ENCODE measurements at regions not wholly inside any gene's neighbourhood (a gene's known extent, or its start where the extent isn't known, plus 50 kb on each side); places are given as distances from the start of the nearest gene placed in this dataset.
"Not testable (repeated sequence)": the region's sequence is repeated elsewhere in the genome, so short reads cannot be mapped to it uniquely, and the experiment has no call there.

DNA sequence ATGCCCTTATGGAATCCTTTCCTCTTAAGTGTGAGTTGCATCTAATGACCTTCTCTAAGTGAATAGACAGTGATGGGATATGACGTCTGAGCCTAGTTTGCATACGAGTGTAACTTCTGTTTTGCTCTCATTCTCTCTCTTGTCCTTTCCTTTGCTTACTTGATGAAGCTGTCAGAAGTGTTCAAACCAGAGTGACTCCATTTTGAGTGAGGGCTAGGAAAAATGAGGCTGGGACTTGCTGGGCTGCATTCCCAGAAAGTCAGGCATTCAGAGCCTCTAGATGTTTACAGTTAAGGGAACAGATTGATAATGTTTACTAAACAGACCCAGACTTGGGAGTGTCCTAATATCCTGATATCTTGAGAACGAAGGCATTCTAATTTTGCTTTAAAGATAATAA, 311.2 kb upstream of the SOX4 start:
- not testable (repeated sequence) for H3K36me3 ChIP-seq (ENCODE audit: insufficient read depth, low read depth, low read length); H3K4me3 ChIP-seq (ENCODE audit: low read length); H3K9ac ChIP-seq (ENCODE audit: low read depth, low read length); H3K27me3 ChIP-seq (ENCODE audit: insufficient read depth, low read length); H3K9me3 ChIP-seq (ENCODE audit: insufficient read depth, low read depth, low read length); H3K27ac ChIP-seq (ENCODE audit: low read length)
- H3K4me1 ChIP-seq (ENCODE audit: insufficient read depth, low read length): peaks cover 22% of the 10 kb centered on the region

DNA sequence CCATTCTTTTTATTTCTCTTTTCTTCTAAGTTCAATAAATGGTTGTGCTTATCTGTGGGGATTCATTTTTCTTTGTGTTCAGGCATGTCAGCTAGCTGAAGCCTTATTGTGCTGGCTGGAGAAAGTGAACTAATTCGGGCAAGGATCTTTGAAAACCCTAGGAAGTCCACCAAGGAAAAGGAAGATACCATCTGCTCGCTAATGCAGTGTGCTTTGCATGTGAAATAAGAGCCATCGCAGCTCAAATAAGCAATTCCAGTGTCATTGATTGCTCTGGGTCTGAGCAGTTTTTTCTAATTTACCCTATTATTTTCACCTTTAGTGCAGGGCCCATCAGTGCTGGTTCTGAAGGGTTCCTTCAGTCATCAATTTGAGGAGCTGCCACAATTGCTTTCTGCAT, 309.4 kb upstream of the SOX4 start:
- Histone ChIP-seq H3K27ac (ENCODE audit: low read length) (no peak overlapping the region), H3K36me3 (ENCODE audit: insufficient read depth, low read depth, low read length) (no peaks in the 10 kb centered on the region), H3K4me3 (ENCODE audit: low read length) (no peak overlapping the region), H3K9me3 (ENCODE audit: insufficient read depth, low read depth, low read length) (peaks cover 4% of the 10 kb centered on the region; the same call in 1 of the 2 replicates), H3K9ac (ENCODE audit: low read depth, low read length) (no peak overlapping the region), H3K27me3 (ENCODE audit: insufficient read depth, low read length) (no peaks in the 10 kb centered on the region), H3K4me1 (ENCODE audit: insufficient read depth, low read length) (peaks cover 9% of the 10 kb centered on the region; the same call in 1 of the 2 replicates)

DNA sequence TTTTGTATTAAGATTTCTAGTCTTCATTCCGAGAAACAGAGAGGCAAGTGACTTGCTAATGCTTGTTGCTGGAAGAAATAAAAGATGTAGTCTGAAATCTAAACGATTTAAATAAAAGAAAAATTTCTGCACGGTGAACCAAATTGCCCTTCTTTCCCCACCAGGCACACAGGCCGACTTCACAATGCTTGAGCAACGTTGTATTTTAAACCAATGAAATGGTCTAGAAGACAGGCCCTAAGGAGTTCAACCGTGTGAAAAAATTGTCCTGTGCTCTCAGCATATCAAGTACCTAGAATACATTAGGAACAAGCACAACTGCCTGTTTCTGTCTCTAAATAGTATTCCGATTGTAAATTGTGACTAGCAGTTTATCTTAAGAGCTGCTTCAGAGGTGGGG, 308.8 kb upstream of the SOX4 start:
- H3K4me1 ChIP-seq (ENCODE audit: insufficient read depth, low read length): peaks cover 9% of the 10 kb centered on the region; the same call in 1 of the 2 replicates
- no peaks in the 10 kb centered on the region for H3K27me3 ChIP-seq (ENCODE audit: insufficient read depth, low read length)
- H3K9ac ChIP-seq (ENCODE audit: low read depth, low read length): no peak overlapping the region
- no peak overlapping the region for H3K4me3 ChIP-seq (ENCODE audit: low read length)
- peaks cover 4% of the 10 kb centered on the region for H3K9me3 ChIP-seq (ENCODE audit: insufficient read depth, low read depth, low read length)
- no peak overlapping the region for H3K27ac ChIP-seq (ENCODE audit: low read length)
- H3K36me3 ChIP-seq (ENCODE audit: insufficient read depth, low read depth, low read length): no peaks in the 10 kb centered on the region

GRCh38 chr6:21294144-21294543, 299.4 kb upstream of the SOX4 start:
- H3K4me3 ChIP-seq (ENCODE audit: low read length): no peak overlapping the region
- H3K27ac ChIP-seq (ENCODE audit: low read length): no peak overlapping the region
- H3K36me3 ChIP-seq (ENCODE audit: insufficient read depth, low read depth, low read length): no peaks in the 10 kb centered on the region
- no peaks in the 10 kb centered on the region; the same call in 1 of the 2 replicates for H3K9me3 ChIP-seq (ENCODE audit: insufficient read depth, low read depth, low read length)
- no peaks in the 10 kb centered on the region for H3K27me3 ChIP-seq (ENCODE audit: insufficient read depth, low read length)
- no peaks in the 10 kb centered on the region for H3K4me1 ChIP-seq (ENCODE audit: insufficient read depth, low read length)
- no peak overlapping the region for H3K9ac ChIP-seq (ENCODE audit: low read depth, low read length)

- no peaks in the 10 kb centered on the region for H3K9me3 ChIP-seq (ENCODE audit: insufficient read depth, low read depth, low read length)
- no peak overlapping the region for H3K4me3 ChIP-seq (ENCODE audit: low read length)
- no peaks in the 10 kb centered on the region for H3K27me3 ChIP-seq (ENCODE audit: insufficient read depth, low read length)
- H3K9ac ChIP-seq (ENCODE audit: low read depth, low read length): no peak overlapping the region
- no peaks in the 10 kb centered on the region for H3K4me1 ChIP-seq (ENCODE audit: insufficient read depth, low read length)
- H3K27ac ChIP-seq (ENCODE audit: low read length): no peak overlapping the region
- no peaks in the 10 kb centered on the region for H3K36me3 ChIP-seq (ENCODE audit: insufficient read depth, low read depth, low read length)
Observed at GRCh38 chr6:21295506-21296240, 297.9 kb upstream of the SOX4 start.

- H3K9me3 ChIP-seq (ENCODE audit: insufficient read depth, low read depth, low read length): no peaks in the 10 kb centered on the region
- H3K27ac ChIP-seq (ENCODE audit: low read length): no peak overlapping the region
- no peaks in the 10 kb centered on the region for H3K36me3 ChIP-seq (ENCODE audit: insufficient read depth, low read depth, low read length)
- no peaks in the 10 kb centered on the region for H3K4me1 ChIP-seq (ENCODE audit: insufficient read depth, low read length)
- no peak overlapping the region for H3K4me3 ChIP-seq (ENCODE audit: low read length)
- H3K27me3 ChIP-seq (ENCODE audit: insufficient read depth, low read length): no peaks in the 10 kb centered on the region
- H3K9ac ChIP-seq (ENCODE audit: low read depth, low read length): no peak overlapping the region
Observed at GRCh38 chr6:21297665-21298064, 295.9 kb upstream of the SOX4 start.

- H3K36me3 ChIP-seq (ENCODE audit: insufficient read depth, low read depth, low read length): no peaks in the 10 kb centered on the region
- H3K4me3 ChIP-seq (ENCODE audit: low read length): no peak overlapping the region
- no peaks in the 10 kb centered on the region for H3K4me1 ChIP-seq (ENCODE audit: insufficient read depth, low read length)
- H3K9ac ChIP-seq (ENCODE audit: low read depth, low read length): no peak overlapping the region
- H3K27me3 ChIP-seq (ENCODE audit: insufficient read depth, low read length): no peaks in the 10 kb centered on the region
- no peak overlapping the region for H3K27ac ChIP-seq (ENCODE audit: low read length)
- peaks cover 6% of the 10 kb centered on the region; the same call in 1 of the 2 replicates for H3K9me3 ChIP-seq (ENCODE audit: insufficient read depth, low read depth, low read length)
Observed at GRCh38 chr6:21299216-21299615, 294.3 kb upstream of the SOX4 start.

- Histone ChIP-seq H3K4me3 (ENCODE audit: low read length) (no peak overlapping the region), H3K36me3 (ENCODE audit: insufficient read depth, low read depth, low read length) (no peaks in the 10 kb centered on the region), H3K27me3 (ENCODE audit: insufficient read depth, low read length) (no peaks in the 10 kb centered on the region), H3K9me3 (ENCODE audit: insufficient read depth, low read depth, low read length) (peaks cover 6% of the 10 kb centered on the region; the same call in 1 of the 2 replicates), H3K9ac (ENCODE audit: low read depth, low read length) (no peak overlapping the region), H3K4me1 (ENCODE audit: insufficient read depth, low read length) (no peaks in the 10 kb centered on the region), H3K27ac (ENCODE audit: low read length) (no peak overlapping the region)
Observed at GRCh38 chr6:21300439-21300838, 293.1 kb upstream of the SOX4 start.

DNA sequence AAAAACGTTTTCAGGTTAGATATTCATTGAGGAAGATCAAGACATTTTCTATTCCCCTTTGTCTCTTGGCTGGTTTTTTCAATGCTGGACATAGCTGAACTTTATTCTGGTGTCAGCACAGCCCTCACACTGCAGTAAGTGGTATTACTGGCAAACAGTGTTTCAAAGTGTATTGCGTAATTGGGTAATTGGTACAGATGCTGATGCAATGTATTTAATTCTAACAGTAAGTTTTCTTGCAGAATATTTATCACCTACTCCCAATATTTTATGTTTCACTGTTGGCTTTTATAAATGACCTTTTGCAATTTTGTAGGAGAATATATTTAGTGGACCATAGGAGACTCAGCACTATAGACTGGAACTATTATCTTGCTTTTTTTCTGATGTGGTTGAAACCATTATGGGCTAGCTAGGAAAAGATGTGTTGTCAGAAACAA, 287.6 kb upstream of the SOX4 start:
- peaks cover 6% of the 10 kb centered on the region; the same call in 1 of the 2 replicates for H3K9me3 ChIP-seq (ENCODE audit: insufficient read depth, low read depth, low read length)
- H3K9ac ChIP-seq (ENCODE audit: low read depth, low read length): no peak overlapping the region
- H3K27me3 ChIP-seq (ENCODE audit: insufficient read depth, low read length): no peaks in the 10 kb centered on the region
- H3K36me3 ChIP-seq (ENCODE audit: insufficient read depth, low read depth, low read length): no peaks in the 10 kb centered on the region
- H3K27ac ChIP-seq (ENCODE audit: low read length): no peak overlapping the region
- H3K4me1 ChIP-seq (ENCODE audit: insufficient read depth, low read length): no peaks in the 10 kb centered on the region
- H3K4me3 ChIP-seq (ENCODE audit: low read length): no peak overlapping the region

GRCh38 chr6:21306546-21306945, 287.0 kb upstream of the SOX4 start:
- H3K27me3 ChIP-seq (ENCODE audit: insufficient read depth, low read length): no peaks in the 10 kb centered on the region
- no peaks in the 10 kb centered on the region for H3K36me3 ChIP-seq (ENCODE audit: insufficient read depth, low read depth, low read length)
- H3K9me3 ChIP-seq (ENCODE audit: insufficient read depth, low read depth, low read length): peaks cover 6% of the 10 kb centered on the region; the same call in 1 of the 2 replicates
- H3K4me1 ChIP-seq (ENCODE audit: insufficient read depth, low read length): no peaks in the 10 kb centered on the region
- no peak overlapping the region for H3K9ac ChIP-seq (ENCODE audit: low read depth, low read length)
- H3K4me3 ChIP-seq (ENCODE audit: low read length): no peak overlapping the region
- no peak overlapping the region for H3K27ac ChIP-seq (ENCODE audit: low read length)

- H3K27ac ChIP-seq (ENCODE audit: low read length): no peak overlapping the region
- no peak overlapping the region for H3K4me3 ChIP-seq (ENCODE audit: low read length)
- H3K27me3 ChIP-seq (ENCODE audit: insufficient read depth, low read length): no peaks in the 10 kb centered on the region
- H3K36me3 ChIP-seq (ENCODE audit: insufficient read depth, low read depth, low read length): no peaks in the 10 kb centered on the region
- H3K9me3 ChIP-seq (ENCODE audit: insufficient read depth, low read depth, low read length): no peaks in the 10 kb centered on the region
- H3K9ac ChIP-seq (ENCODE audit: low read depth, low read length): no peak overlapping the region
- H3K4me1 ChIP-seq (ENCODE audit: insufficient read depth, low read length): no peaks in the 10 kb centered on the region
Observed at GRCh38 chr6:21309807-21310221, 283.7 kb upstream of the SOX4 start.

- Histone ChIP-seq H3K9ac (ENCODE audit: low read depth, low read length) (no peak overlapping the region), H3K4me1 (ENCODE audit: insufficient read depth, low read length) (no peaks in the 10 kb centered on the region), H3K36me3 (ENCODE audit: insufficient read depth, low read depth, low read length) (no peaks in the 10 kb centered on the region), H3K4me3 (ENCODE audit: low read length) (no peak overlapping the region), H3K9me3 (ENCODE audit: insufficient read depth, low read depth, low read length) (no peaks in the 10 kb centered on the region), H3K27ac (ENCODE audit: low read length) (no peak overlapping the region), H3K27me3 (ENCODE audit: insufficient read depth, low read length) (no peaks in the 10 kb centered on the region)
Observed at GRCh38 chr6:21310568-21311140, 282.9 kb upstream of the SOX4 start.
